Liver (tissue), 3 donors: ENCODE measurements at regions not wholly inside any gene's neighbourhood (a gene's known extent, or its start where the extent isn't known, plus 50 kb on each side); places are given as distances from the start of the nearest gene placed in this dataset.

ENCODE experiments used
- EGR1 ChIP-seq, 2 donors: IDR thresholded peaks; 2 replicates each; pipeline ENCODE4 v1.6.1; 2016 to 2018; ENCODE audit warnings: antibody characterized with exemption in 2 of 2, low read depth in 2 of 2
- FOXA2 ChIP-seq: IDR thresholded peaks from 2 replicates; pipeline ENCODE4 v1.6.1; 2016; ENCODE audit warnings: antibody characterized with exemption
- GABPA ChIP-seq, 2 donors: IDR thresholded peaks in 1 of 2; conservative IDR thresholded peaks in 1 of 2; 2 replicates each; pipeline ENCODE4 v1.6.1; 2016; ENCODE audit warnings: antibody characterized with exemption in 2 of 2, mild to moderate bottlenecking in 1 of 2, moderate library complexity in 1 of 2
- HNF4A ChIP-seq, 2 donors: conservative IDR thresholded peaks; 2 replicates each; pipeline ENCODE4 v1.6.1; 2016; ENCODE audit warnings: antibody characterized with exemption in 2 of 2, mild to moderate bottlenecking in 2 of 2
- JUND ChIP-seq, 2 donors: IDR thresholded peaks; 2 replicates each; pipeline ENCODE4 v1.6.1; 2016; ENCODE audit warnings: antibody characterized with exemption in 2 of 2
- RAD21 ChIP-seq, 2 donors: IDR thresholded peaks; 2 replicates each; pipeline ENCODE4 v1.6.1; 2016; ENCODE audit warnings: antibody characterized with exemption in 2 of 2, mild to moderate bottlenecking in 2 of 2
- RXRA ChIP-seq, 2 donors: IDR thresholded peaks; 2 replicates each; pipeline ENCODE4 v1.6.1; 2017 to 2018; ENCODE audit warnings: antibody characterized with exemption in 2 of 2, mild to moderate bottlenecking in 1 of 2
- SP1 ChIP-seq: IDR thresholded peaks from 2 replicates; pipeline ENCODE4 v1.6.1; 2018; ENCODE audit warnings: antibody characterized with exemption, mild to moderate bottlenecking
- YY1 ChIP-seq: IDR thresholded peaks from 2 replicates; pipeline ENCODE4 v1.6.1; 2016; ENCODE audit warnings: antibody characterized with exemption, mild to moderate bottlenecking
- ZBTB33 ChIP-seq: IDR thresholded peaks from 2 replicates; pipeline ENCODE4 v1.6.1; 2016; ENCODE audit warnings: antibody characterized with exemption
- TF ChIP-seq, protein P1 (sequence below): fragments of 150-350 bp; IDR thresholded peaks from 2 replicates; pipeline ENCODE4 v1.5.1; 2017; ENCODE audit warnings: improper control_type of control experiment, low read depth, low read length; ENCODE audit not compliant: missing input control
- donor health status: healthy.
- donor health status: healthy.

GRCh38 chr17:73765824-73766563 lies 121.7 kb upstream of the SDK2 start:
- TF ChIP-seq JUND (IDR thresholded peaks at IDR 0.05) (no peak), EGR1 (IDR thresholded peaks at IDR 0.05; ENCODE audit: low read depth in 2 of 2) (no peak), RXRA (IDR thresholded peaks at IDR 0.05) (no peak), HNF4A (conservative IDR thresholded peaks at IDR 0.05) (no peak), GABPA (IDR thresholded peaks at IDR 0.05 in 1 of 2, conservative IDR thresholded peaks at IDR 0.05 in 1 of 2) (no peak), RAD21 (IDR thresholded peaks at IDR 0.05) (no peak), SP1 (no peak), ZBTB33 (no peak), YY1 (no peak), FOXA2 (no peak)
- TF ChIP-seq, protein P1, sequence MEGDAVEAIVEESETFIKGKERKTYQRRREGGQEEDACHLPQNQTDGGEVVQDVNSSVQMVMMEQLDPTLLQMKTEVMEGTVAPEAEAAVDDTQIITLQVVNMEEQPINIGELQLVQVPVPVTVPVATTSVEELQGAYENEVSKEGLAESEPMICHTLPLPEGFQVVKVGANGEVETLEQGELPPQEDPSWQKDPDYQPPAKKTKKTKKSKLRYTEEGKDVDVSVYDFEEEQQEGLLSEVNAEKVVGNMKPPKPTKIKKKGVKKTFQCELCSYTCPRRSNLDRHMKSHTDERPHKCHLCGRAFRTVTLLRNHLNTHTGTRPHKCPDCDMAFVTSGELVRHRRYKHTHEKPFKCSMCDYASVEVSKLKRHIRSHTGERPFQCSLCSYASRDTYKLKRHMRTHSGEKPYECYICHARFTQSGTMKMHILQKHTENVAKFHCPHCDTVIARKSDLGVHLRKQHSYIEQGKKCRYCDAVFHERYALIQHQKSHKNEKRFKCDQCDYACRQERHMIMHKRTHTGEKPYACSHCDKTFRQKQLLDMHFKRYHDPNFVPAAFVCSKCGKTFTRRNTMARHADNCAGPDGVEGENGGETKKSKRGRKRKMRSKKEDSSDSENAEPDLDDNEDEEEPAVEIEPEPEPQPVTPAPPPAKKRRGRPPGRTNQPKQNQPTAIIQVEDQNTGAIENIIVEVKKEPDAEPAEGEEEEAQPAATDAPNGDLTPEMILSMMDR: no peak
